ENCODE measurements at regions not wholly inside any gene's neighbourhood (a gene's known extent, or its start where the extent isn't known, plus 50 kb on each side); places are given as distances from the start of the nearest gene placed in this dataset.

DNA sequence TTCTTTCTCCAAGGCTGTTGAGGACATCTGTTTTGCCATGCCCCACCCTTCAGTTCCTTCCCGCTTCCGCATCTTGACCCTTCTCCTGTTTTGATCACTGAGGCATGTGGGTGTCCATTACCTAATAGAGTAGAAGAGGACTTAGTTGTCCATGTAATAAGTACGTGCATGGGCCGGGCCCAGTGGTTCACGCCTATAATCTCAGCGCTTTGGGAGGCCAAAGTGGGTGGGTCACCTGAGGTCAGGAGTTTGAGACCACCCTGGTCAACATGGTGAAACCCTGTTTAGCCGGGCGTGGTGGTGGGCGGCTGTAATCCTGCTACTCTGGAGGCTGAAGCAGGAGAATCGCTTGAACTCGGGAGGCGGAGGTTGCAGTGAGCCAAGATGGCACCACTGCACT lies 637.8 kb upstream of the EEF2KMT start:
- intact Hi-C loops (cut with DNase I): no loop called here
- no peaks in the 10 kb centered on the region for H3K36me3 ChIP-seq
- no peak overlapping the region for H3K4me3 ChIP-seq
- no peaks in the 10 kb centered on the region for H3K4me1 ChIP-seq (replicated peaks)
- DNase-seq (ENCODE audit: low spot score): no peak
- 93% methylated on average over 12 of the region's 12 CpGs for WGBS
- no peaks in the 10 kb centered on the region for H3K9me3 ChIP-seq
- H3K27me3 ChIP-seq (replicated peaks; ENCODE audit: insufficient read depth): no peaks in the 10 kb centered on the region
- no peak overlapping the region for H3K27ac ChIP-seq
- no peak for TF ChIP-seq POLR2AphosphoS5 (IDR thresholded peaks at IDR 0.05)
- TF ChIP-seq POLR2A (IDR thresholded peaks at IDR 0.05): no peak
- TF ChIP-seq, protein P1, sequence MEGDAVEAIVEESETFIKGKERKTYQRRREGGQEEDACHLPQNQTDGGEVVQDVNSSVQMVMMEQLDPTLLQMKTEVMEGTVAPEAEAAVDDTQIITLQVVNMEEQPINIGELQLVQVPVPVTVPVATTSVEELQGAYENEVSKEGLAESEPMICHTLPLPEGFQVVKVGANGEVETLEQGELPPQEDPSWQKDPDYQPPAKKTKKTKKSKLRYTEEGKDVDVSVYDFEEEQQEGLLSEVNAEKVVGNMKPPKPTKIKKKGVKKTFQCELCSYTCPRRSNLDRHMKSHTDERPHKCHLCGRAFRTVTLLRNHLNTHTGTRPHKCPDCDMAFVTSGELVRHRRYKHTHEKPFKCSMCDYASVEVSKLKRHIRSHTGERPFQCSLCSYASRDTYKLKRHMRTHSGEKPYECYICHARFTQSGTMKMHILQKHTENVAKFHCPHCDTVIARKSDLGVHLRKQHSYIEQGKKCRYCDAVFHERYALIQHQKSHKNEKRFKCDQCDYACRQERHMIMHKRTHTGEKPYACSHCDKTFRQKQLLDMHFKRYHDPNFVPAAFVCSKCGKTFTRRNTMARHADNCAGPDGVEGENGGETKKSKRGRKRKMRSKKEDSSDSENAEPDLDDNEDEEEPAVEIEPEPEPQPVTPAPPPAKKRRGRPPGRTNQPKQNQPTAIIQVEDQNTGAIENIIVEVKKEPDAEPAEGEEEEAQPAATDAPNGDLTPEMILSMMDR (IDR thresholded peaks at IDR 0.05): no peak

DNA sequence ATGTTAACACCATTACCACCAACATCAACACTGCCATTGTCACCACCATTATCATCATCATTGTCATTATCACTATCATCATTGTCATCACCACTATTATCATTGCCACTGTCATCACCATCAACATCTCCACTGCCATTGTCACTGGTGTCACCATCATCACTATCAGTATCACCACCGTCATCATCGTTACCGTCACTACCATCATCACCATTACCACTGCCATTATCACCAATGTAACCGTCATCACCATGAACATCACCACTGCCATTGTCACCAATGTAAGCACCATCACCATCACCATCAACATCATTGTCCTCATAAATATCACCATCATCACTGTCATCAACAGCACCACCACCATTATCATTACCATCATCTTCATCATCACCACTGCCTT lies 633.2 kb upstream of the EEF2KMT start:
- no peaks in the 10 kb centered on the region for H3K4me1 ChIP-seq (replicated peaks)
- no peak overlapping the region for H3K27ac ChIP-seq
- intact Hi-C loops (cut with DNase I): no loop called here
- no peaks in the 10 kb centered on the region for H3K9me3 ChIP-seq
- TF ChIP-seq POLR2AphosphoS5 (IDR thresholded peaks at IDR 0.05) (no peak), POLR2A (IDR thresholded peaks at IDR 0.05) (no peak)
- TF ChIP-seq, protein P1 (IDR thresholded peaks at IDR 0.05): no peak
- DNase-seq (ENCODE audit: low spot score): no peak
- 95% methylated on average over 4 of the region's 4 CpGs for WGBS
- no peak overlapping the region for H3K4me3 ChIP-seq
- H3K36me3 ChIP-seq: no peaks in the 10 kb centered on the region
- no peaks in the 10 kb centered on the region for H3K27me3 ChIP-seq (replicated peaks; ENCODE audit: insufficient read depth)

DNA sequence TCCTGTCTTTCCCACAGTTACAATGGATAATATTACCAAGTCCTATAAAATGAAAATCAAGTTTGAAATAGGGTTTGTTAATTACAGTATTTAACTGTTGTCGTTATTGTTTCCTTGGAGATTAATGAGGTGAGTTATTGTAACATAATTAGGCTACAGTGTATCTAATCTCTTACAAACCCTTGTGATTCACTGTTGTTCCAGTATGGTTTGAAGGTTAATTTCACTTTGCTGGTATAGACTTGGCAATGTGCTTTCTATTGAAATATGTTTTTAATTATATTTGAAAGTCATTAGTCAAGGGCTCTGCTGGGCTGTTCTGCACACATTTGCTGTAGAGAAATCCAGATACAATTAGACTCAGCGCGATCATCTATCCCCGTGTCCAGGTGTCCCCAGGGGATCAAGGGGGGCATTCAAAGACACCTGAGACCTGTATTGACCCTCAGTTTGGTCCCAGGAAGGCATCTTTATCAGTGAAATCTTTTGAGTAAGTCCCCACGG lies 624.6 kb upstream of the EEF2KMT start:
- Histone ChIP-seq H3K9me3 (no peaks in the 10 kb centered on the region), H3K27me3 (replicated peaks; ENCODE audit: insufficient read depth) (no peaks in the 10 kb centered on the region), H3K27ac (no peak overlapping the region), H3K4me3 (no peak overlapping the region), H3K4me1 (replicated peaks) (no peaks in the 10 kb centered on the region), H3K36me3 (no peaks in the 10 kb centered on the region)
- DNase-seq (ENCODE audit: low spot score): no peak
- intact Hi-C loops (cut with DNase I): no loop called here
- TF ChIP-seq POLR2AphosphoS5 (IDR thresholded peaks at IDR 0.05): no peak
- TF ChIP-seq, protein P1 (IDR thresholded peaks at IDR 0.05): no peak
- TF ChIP-seq POLR2A (IDR thresholded peaks at IDR 0.05): no peak
- WGBS: 77% methylated on average over 5 of the region's 5 CpGs

DNA sequence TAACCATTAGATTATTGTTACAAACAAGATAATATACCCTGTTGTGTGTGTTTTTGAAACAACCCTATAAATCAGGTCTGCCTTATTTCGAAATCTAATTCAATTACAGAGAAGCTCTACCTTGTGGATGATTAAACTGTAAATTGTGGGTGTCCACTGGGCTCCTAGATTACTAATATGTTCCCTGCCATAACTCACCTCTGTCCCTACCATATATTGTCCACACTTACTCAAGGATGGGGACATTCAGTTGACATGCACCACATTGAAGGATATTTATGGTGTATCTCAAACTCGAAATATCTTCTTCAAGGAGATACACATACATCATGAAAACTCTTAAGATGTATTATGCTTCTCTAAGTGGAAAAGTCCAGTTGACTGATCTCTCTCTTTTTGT lies 617.6 kb upstream of the EEF2KMT start:
- no peak overlapping the region for H3K27ac ChIP-seq
- 88% methylated on average over 2 of the region's 2 CpGs for WGBS
- TF ChIP-seq, protein P1 (IDR thresholded peaks at IDR 0.05): no peak
- no peak for TF ChIP-seq POLR2A (IDR thresholded peaks at IDR 0.05)
- no peak for TF ChIP-seq POLR2AphosphoS5 (IDR thresholded peaks at IDR 0.05)
- intact Hi-C loops (cut with DNase I): no loop called here
- H3K4me1 ChIP-seq (replicated peaks): no peaks in the 10 kb centered on the region
- H3K4me3 ChIP-seq: no peak overlapping the region
- no peaks in the 10 kb centered on the region for H3K27me3 ChIP-seq (replicated peaks; ENCODE audit: insufficient read depth)
- DNase-seq (ENCODE audit: low spot score): no peak
- H3K36me3 ChIP-seq: no peaks in the 10 kb centered on the region
- no peaks in the 10 kb centered on the region for H3K9me3 ChIP-seq

DNA sequence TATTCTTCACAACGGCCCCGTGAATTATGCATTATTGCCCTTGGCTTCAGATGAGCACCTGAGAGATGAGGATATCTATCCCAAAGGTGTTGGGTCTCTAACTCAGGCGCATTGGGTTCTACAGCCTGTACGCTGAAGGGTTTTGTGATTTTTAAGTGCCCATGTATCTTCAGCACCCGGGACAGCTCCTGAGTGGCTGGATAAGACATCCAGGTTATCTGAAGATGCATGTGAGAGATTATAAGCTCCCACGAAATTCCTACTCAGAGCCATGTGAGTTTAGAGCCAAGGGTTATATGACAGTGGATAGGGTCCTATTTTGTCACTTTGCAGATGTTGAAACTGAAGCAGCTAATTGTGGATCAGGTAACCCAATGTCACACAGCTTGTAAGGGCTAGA lies 612.3 kb upstream of the EEF2KMT start:
- Histone ChIP-seq H3K36me3 (no peaks in the 10 kb centered on the region), H3K9me3 (no peaks in the 10 kb centered on the region), H3K4me3 (no peak overlapping the region), H3K4me1 (replicated peaks) (no peaks in the 10 kb centered on the region), H3K27me3 (replicated peaks; ENCODE audit: insufficient read depth) (no peaks in the 10 kb centered on the region), H3K27ac (no peak overlapping the region)
- TF ChIP-seq POLR2AphosphoS5 (IDR thresholded peaks at IDR 0.05) (no peak), POLR2A (IDR thresholded peaks at IDR 0.05) (no peak)
- TF ChIP-seq, protein P1 (IDR thresholded peaks at IDR 0.05): no peak
- DNase-seq (ENCODE audit: low spot score): no peak
- intact Hi-C loops (cut with DNase I): no loop called here
- 48% methylated on average over 6 of the region's 6 CpGs for WGBS
